Muscle of leg (tissue), 3 donors: ENCODE measurements at regions not wholly inside any gene's neighbourhood (a gene's known extent, or its start where the extent isn't known, plus 50 kb on each side); places are given as distances from the start of the nearest gene placed in this dataset.
A peak's percentile ranks its signal among the peaks of the same experiment; 100 is the strongest.

Source experiments
- DNase-seq: peaks from one replicate; pipeline ENCODE4 v3.0.0; 2013
- H3K27ac ChIP-seq: one replicate; pipeline ENCODE4 v1.5.1; 2013; ENCODE audit warnings: mild to moderate bottlenecking, low read length, control low read depth
- H3K27me3 ChIP-seq: one replicate; pipeline ENCODE4 v1.6.1; 2013; ENCODE audit warnings: low read length; ENCODE audit not compliant: control insufficient read depth, insufficient read depth
- H3K36me3 ChIP-seq: one replicate; pipeline ENCODE4 v1.6.1; 2013; ENCODE audit warnings: low read length; ENCODE audit not compliant: control insufficient read depth, insufficient read depth
- H3K4me1 ChIP-seq: one replicate; pipeline ENCODE4 v1.6.1; 2013; ENCODE audit warnings: low read length; ENCODE audit not compliant: control insufficient read depth, insufficient read depth
- H3K4me3 ChIP-seq: one replicate; pipeline ENCODE4 v1.5.1; 2013; ENCODE audit warnings: low read length, control low read depth
- H3K9me3 ChIP-seq: replicated peaks from 2 replicates; pipeline ENCODE4 v1.6.1; 2013; ENCODE audit warnings: low read depth, low read length; ENCODE audit not compliant: control insufficient read depth
- WGBS: methylation state at CpG from one replicate; pipeline ENCODE4 v1.1.5; 2013; ENCODE audit warnings: missing lambda C conversion rate; ENCODE audit not compliant: insufficient coverage; 5-methylcytosine and 5-hydroxymethylcytosine counted together

- Histone ChIP-seq H3K27me3 (no peaks in the 10 kb centered on the region), H3K4me3 (no peak overlapping the region), H3K9me3 (no peaks in the 10 kb centered on the region), H3K4me1 (no peaks in the 10 kb centered on the region), H3K27ac (peak overlapping the region; percentile 23), H3K36me3 (no peaks in the 10 kb centered on the region)
- peak; percentile 43 for DNase-seq
- 44% methylated on average over 4 of the region's 13 CpGs for WGBS
These were observed 1296.2 kb downstream of the CDH8 start for GRCh38 chr16:60739737-60740683.

- DNase-seq, result peak; percentile 82
- Histone ChIP-seq H3K36me3 (no peaks in the 10 kb centered on the region), H3K4me1 (no peaks in the 10 kb centered on the region), H3K27me3 (no peaks in the 10 kb centered on the region), H3K27ac (no peak overlapping the region), H3K4me3 (no peak overlapping the region), H3K9me3 (no peaks in the 10 kb centered on the region)
- no CpG with 5 or more reads among the region's 5 CpGs for WGBS
These were observed 1304.7 kb downstream of the CDH8 start for GRCh38 chr16:60731329-60732050.

- Histone ChIP-seq H3K27me3 (no peaks in the 10 kb centered on the region), H3K36me3 (no peaks in the 10 kb centered on the region)
- no peak for DNase-seq
These were observed 1307.2 kb downstream of the CDH8 start for GRCh38 chr16:60729051-60729450.

GRCh38 chr16:60727851-60728250, 1308.4 kb downstream of the CDH8 start:
- no peak overlapping the region for H3K27ac ChIP-seq
- no peaks in the 10 kb centered on the region for H3K27me3 ChIP-seq
- no peak overlapping the region for H3K4me3 ChIP-seq
- no peaks in the 10 kb centered on the region for H3K4me1 ChIP-seq
- peak; percentile 55 for DNase-seq
- no peaks in the 10 kb centered on the region for H3K9me3 ChIP-seq
- WGBS, result 62% methylated on average over 3 of the region's 5 CpGs
- H3K36me3 ChIP-seq, result no peaks in the 10 kb centered on the region

More at GRCh38 chr16:60729051-60729450, 1307.2 kb downstream of the CDH8 start:
- no peaks in the 10 kb centered on the region for H3K4me1 ChIP-seq
- no peak overlapping the region for H3K27ac ChIP-seq
- H3K9me3 ChIP-seq, result no peaks in the 10 kb centered on the region
- no peak overlapping the region for H3K4me3 ChIP-seq

GRCh38 chr16:60720060-60720459, 1316.2 kb downstream of the CDH8 start:
- Histone ChIP-seq H3K4me1 (no peaks in the 10 kb centered on the region), H3K9me3 (peaks cover 4% of the 10 kb centered on the region), H3K36me3 (no peaks in the 10 kb centered on the region), H3K27ac (no peak overlapping the region), H3K27me3 (no peaks in the 10 kb centered on the region), H3K4me3 (no peak overlapping the region)
- WGBS, result no CpG with 5 or more reads among the region's 2 CpGs
- no peak for DNase-seq

GRCh38 chr16:60717808-60718207, 1318.4 kb downstream of the CDH8 start:
- Histone ChIP-seq H3K27me3 (no peaks in the 10 kb centered on the region), H3K9me3 (peaks cover 4% of the 10 kb centered on the region), H3K4me1 (no peaks in the 10 kb centered on the region), H3K27ac (no peak overlapping the region), H3K4me3 (no peak overlapping the region), H3K36me3 (no peaks in the 10 kb centered on the region)
- WGBS, result no CpG with 5 or more reads among the region's 2 CpGs
- DNase-seq, result no peak

- H3K36me3 ChIP-seq, result no peaks in the 10 kb centered on the region
- no peaks in the 10 kb centered on the region for H3K4me1 ChIP-seq
- no peak overlapping the region for H3K4me3 ChIP-seq
- DNase-seq, result no peak
- no peak overlapping the region for H3K27ac ChIP-seq
- no peaks in the 10 kb centered on the region for H3K9me3 ChIP-seq
- no peaks in the 10 kb centered on the region for H3K27me3 ChIP-seq
- no CpG with 5 or more reads among the region's 3 CpGs for WGBS
These were observed 1324.1 kb downstream of the CDH8 start for GRCh38 chr16:60712144-60712543.

GRCh38 chr16:60704726-60705125, 1331.5 kb downstream of the CDH8 start:
- H3K4me3 ChIP-seq, result no peak overlapping the region
- H3K9me3 ChIP-seq, result no peaks in the 10 kb centered on the region
- WGBS, result no CpG with 5 or more reads among the region's 1 CpG
- H3K4me1 ChIP-seq, result no peaks in the 10 kb centered on the region
- no peak for DNase-seq
- no peaks in the 10 kb centered on the region for H3K36me3 ChIP-seq
- H3K27me3 ChIP-seq, result no peaks in the 10 kb centered on the region
- no peak overlapping the region for H3K27ac ChIP-seq

GRCh38 chr16:60703096-60703495, 1333.1 kb downstream of the CDH8 start:
- H3K36me3 ChIP-seq, result no peaks in the 10 kb centered on the region
- no peak overlapping the region for H3K4me3 ChIP-seq
- no peak for DNase-seq
- no peaks in the 10 kb centered on the region for H3K4me1 ChIP-seq
- no CpG with 5 or more reads among the region's 3 CpGs for WGBS
- no peaks in the 10 kb centered on the region for H3K9me3 ChIP-seq
- H3K27ac ChIP-seq, result no peak overlapping the region
- no peaks in the 10 kb centered on the region for H3K27me3 ChIP-seq

GRCh38 chr16:60686824-60687223, 1349.4 kb downstream of the CDH8 start:
- Histone ChIP-seq H3K4me1 (no peaks in the 10 kb centered on the region), H3K27ac (no peak overlapping the region), H3K36me3 (no peaks in the 10 kb centered on the region), H3K27me3 (no peaks in the 10 kb centered on the region), H3K4me3 (no peak overlapping the region), H3K9me3 (peaks cover 9% of the 10 kb centered on the region)
- no peak for DNase-seq
- no CpG with 5 or more reads among the region's 2 CpGs for WGBS
